Kidney capillary endothelial cell (primary cell): ENCODE measurements at regions not wholly inside any gene's neighbourhood (a gene's known extent, or its start where the extent isn't known, plus 50 kb on each side); places are given as distances from the start of the nearest gene placed in this dataset.

Experiments
- DNase-seq: peaks from one replicate; pipeline ENCODE4 v3.0.0-alpha.2; 2018; ENCODE audit warnings: low spot score

DNA sequence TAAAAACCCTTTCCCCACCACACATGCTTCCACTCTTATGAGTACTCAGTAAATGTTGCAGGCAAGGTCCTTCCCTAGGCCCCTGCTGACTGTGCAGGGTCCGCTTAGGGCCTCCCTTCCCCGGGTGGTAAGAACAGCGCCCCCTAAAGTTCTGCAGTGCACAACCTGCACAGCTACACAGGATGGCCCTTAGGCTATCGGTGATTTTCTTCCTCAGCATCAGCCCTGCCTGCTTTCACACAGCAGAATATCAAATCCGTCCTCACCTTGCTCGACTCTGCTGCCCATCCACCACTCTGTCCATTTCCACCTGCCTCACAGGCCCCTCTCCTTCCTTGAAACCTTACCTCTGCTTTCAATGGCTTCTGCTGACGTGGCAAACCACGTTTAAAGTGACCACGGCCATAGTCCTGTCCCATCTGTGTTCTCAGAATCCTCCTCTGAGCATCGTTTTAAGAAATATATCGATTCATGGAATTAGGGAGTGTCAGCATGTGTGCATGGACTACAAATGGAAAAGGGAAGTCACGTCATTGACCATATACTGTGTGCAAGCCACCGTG lies 51.4 kb upstream of the TMEM132E start:
- DNase-seq: no peak

DNA sequence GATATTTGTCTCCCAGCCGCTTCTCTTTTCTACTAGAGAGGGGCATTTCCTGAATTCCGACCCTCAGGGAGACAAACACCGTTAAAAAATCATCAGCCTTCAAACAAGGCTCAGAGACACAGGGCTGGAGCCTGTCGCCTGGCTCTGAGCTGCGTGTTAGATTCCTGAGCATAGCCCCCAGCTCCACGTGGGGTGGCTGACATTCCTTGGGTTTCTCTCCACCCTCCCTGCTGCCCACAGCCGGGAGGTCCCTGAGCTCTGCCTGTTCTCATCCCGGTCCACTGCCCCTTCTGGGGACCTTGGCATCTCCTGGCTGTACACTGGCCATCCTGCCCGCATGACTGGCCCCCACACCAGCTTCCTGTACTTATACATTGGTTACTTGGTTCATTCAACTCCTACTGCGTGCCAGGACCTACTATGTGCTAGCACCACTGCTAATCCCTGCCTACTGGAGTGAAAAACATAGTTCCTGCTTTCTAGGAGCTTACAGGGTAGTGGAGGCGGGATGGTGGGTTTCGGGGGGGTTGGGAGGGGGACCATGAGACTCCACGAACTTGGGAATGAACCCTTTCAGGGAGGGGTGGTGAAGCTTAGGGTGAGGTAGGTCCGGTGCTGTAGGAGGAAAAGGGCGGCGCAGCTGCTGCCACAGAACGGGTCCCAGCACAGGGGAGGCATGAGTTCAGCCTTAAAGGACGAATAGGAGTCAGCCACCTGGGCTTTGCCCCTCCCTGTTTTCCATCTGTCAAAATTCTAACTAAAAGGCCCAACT lies 52.1 kb upstream of the TMEM132E start:
- DNase-seq: no peak

DNA sequence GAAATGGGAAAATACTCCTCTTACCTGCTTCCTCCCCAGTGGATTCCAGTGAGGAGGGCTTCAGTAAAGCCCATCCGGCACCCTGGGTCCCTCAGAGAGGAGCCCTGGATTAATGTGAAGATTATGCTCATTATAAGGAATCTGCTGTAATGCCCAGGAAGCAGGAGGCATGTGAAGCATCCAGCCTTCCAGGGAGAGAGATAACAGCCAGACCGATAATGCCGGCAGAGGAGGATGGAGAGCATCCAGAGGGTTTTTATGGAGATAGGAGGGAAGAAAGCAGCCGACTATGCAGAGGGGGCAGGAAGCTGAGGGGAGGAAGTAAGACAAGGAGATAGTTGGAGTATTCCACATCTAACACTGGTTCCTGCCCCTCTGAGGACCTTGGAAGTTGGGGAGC lies 53.7 kb upstream of the TMEM132E start:
- DNase-seq: no peak

DNA sequence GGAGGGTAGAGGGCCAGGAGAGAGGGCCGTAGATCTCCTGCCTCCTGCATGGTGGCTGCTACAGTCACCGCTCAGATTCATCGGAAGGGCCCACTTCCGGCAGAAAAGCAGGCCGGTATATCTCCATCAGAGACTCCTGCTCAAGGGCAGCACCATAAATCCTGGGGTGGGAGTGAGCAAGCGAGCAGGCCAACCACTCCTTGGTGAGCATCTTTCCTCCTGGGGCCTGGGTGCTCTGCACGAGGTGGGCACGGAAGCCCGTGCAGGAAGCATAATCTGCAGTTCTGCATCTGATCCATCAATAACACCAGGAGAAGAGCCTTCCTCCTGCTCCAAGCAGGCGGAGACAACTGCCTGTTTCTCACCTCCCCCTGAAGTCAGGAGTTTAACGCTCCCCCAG lies 57.4 kb upstream of the TMEM132E start:
- DNase-seq: no peak

DNA sequence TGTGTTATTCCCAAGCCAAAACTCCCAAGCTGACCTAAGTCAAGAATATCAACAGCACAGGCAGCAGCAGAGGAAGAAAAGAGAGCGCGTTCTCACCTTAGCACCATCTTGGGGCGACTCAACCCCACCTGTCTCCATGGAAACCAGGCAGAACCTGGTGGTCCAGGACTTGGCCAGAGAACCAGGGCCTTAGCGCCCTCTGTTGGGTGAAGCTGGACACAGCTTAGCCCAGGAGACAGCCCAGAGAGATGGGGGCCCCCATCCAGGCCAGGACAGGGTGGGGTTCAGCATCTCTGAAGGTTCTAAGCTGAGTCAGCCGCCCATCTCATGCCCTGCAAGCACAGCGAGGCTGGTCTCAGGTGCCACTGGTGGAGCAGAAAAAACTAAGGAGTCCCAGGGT lies 60.1 kb upstream of the TMEM132E start:
- no peak for DNase-seq

DNA sequence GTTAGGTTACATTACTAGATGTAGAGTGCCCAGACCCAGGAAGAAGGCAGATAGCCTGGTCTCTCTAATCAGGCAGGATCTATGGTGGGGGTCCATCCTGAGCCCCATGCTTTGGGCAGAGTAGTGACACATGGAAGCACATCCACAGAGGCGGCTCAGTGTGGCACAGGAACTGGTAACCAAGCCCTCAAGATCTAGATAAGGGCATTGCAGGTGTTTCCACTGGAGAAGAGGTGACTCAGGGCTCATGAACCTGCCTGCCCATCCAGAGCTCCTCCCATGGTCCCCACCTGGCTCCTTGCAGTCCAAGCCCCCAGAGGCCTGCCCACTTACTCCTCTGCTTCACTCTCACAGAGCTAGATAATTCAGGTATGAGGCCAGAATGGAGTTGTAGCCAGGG lies 62.0 kb upstream of the TMEM132E start:
- no peak for DNase-seq

DNA sequence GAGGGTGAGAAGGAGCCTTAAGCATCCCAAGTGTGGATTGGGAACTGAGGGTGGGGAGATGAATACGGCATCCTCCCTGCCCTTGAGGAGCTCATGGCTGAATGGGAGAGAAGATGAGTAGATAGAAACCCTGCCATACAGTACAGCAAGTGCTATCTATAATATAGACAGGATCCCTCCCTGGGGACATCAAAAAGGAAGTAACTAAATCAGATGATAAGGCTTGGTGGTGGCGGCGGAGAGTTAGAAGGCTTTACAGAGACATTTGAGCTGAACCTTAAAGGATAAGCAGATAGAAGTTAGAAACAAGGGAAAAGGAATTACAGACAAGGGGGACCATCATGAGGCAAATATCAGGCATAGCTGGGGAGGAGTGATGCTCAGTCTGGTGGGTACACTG lies 67.5 kb upstream of the TMEM132E start:
- DNase-seq: no peak

DNA sequence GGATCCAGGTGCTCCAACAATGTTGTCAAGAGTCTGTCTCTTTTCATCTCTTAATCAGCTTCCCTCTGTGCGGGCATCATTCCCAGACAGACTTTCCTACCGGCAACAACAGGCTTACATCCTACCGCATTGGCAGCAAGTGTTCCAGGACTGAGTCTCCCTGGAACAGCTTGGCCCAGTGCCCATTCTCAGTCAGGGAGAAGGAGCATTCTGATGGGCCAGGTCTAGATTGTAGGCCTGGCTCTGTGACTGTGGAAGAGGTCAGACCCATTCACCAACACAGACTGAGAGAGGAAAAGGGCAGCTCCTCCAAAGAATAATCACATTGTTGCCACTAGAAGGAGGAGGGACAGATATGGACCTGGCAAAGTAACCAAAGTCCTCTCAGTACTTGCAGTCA lies 68.1 kb upstream of the TMEM132E start:
- no peak for DNase-seq

DNA sequence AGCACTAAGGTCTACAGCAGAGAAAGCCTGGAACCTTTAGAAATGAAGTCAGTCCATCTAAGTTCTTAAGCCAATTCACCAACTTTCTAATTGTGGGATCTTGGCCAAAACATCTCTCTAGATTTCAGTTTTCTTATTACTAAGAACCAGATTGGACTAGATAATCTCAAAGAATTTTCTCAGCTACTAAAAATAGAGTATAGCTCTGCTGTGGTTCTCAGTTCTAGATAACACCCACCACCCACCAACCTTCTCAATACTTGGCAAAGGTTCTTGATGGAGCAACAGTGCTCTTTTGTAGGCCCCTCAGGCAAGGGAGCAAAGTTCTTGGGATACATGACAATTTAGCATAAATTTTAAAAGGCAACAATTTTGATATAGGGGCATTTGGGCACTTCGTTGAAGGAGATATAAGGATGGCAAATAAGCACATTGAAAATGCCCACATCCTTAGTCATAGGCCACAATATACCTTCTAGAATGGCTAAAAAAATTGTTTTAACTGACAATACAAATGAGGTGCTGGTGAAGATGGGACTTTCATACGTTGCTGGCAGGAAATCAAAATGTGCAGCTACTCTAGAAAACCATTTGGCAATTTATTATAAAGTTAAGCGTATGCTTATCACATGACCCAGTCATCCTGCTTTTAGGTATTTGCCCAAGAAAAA lies 74.4 kb upstream of the TMEM132E start:
- DNase-seq: no peak

DNA sequence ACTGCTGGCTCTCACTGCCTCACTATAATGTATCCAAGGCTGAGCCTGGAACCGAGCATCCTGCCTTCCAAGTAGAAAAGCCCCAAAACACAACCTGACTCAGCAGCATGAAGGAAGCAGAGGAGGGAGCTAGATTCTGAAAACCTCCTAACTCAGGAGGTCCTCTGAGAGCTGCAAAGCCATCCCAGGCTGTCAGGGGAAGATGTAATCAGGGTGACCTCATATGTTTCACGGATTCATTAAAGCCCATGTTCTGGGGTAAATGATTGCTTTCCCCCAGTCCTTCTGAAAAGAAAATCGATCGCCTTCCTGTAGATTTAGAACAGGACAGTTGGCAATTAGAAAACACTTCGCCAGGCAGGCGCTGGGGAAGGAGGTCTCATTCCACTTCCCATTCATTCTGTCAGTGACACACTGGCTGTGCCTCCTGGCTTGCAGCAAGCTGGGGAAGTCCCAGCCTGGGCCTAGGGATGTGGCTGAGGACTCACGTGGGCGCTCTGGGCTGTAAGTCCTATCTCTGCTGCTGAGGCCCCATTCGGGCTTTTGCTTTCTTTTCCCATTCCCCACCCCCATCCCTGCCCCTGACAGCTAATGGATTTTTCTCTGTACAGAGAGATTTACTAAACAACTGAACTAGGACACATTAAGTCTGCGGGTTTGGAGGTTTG lies 75.7 kb upstream of the TMEM132E start:
- no peak for DNase-seq

DNA sequence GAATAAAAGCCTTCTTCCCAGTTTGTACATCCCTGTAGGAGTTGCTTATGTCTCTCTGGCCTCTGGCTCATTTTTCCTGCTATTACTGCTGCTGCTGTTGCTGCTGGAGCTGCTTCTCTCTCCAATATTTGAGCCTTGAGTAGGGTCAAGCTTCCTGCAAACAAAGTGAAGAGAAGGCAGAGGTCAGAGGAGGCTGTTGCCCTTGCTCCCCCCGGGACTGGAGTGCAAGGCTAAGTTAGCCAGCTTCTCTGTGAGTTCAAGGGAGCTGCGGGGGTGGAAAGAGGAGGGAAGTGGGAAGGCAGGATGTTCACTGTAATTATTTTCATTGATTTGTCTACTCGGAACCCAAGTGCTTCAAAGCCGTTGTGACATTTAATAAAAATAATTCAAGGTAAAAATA lies 77.0 kb upstream of the TMEM132E start:
- DNase-seq: no peak

DNA sequence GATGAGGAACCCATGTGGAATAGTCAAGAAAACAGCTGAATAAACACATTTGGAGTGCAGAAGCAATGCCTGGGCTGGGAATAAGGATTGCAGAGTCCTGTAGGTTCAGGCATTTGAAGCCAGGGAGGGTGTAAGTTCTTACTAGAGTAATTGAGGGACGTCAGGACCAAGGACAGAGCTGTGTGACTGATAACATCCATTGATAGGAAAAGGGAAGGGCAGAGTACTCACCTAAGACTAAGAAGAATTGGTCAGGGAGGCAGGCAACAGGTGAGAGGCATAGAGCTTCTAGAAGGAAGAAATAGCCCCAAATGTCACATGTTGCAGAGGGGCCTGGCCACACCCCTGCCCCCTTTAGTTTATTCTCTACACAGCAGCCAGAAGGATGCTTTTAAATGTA lies 79.8 kb upstream of the TMEM132E start:
- DNase-seq: peak; percentile 1

DNA sequence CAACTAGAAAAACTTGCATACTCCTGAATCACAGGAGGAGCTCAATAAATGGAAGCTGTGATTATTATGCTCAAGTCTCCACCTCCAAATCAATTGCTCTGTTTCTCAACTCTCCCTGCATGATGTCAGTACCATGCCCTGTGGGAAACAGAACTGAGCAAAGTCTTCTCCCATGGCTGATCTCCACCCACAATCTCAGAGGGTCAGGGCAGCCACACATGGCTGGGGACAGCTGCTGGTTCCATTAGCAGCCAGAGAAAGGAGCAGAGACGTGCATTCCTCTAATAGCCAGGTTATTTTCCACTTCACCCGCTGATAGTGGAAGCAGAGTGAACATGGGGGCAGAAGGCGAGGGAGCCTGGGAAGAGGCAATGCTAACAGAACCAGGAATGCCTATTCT lies 85.5 kb upstream of the TMEM132E start:
- DNase-seq: no peak

DNA sequence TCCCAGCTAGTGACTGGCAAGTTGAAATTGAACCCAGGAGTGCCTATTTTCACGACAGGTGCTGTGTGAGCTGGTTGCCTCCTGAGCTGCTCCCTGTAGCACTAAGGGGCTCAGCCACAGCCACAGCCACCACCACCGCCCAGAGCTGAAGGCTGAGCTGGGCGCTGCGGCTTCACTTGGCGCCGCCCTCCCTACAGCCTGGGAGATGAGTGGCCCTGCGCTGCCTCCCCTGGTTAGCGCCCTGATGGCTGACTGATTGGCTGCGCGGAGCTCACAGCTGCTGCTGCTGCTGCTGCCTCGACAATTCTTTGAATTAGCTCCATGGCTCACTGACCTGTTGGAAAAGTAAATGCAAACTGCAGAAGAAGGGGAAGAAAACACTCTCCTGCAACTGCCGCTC lies 91.8 kb upstream of the TMEM132E start:
- DNase-seq: no peak

DNA sequence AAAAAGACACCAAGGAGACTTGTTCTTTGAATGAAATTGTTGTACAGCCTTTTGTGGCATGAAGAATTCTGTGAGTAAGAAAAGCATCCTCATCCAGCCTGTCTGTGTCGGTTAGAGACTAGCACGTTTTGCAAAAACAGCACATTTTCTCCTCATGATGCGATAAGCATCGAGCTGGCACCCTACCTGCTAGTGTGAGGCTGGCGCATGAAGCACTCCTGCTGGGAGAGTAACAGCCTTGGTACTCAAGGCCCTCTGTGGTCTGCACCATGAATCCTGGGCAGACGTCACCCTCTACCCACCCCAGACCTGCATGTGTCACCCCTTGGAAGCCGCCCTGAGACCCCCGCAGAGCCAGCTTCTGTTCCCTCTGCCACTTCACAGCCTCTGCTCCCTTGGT lies 92.6 kb upstream of the TMEM132E start:
- DNase-seq: no peak

DNA sequence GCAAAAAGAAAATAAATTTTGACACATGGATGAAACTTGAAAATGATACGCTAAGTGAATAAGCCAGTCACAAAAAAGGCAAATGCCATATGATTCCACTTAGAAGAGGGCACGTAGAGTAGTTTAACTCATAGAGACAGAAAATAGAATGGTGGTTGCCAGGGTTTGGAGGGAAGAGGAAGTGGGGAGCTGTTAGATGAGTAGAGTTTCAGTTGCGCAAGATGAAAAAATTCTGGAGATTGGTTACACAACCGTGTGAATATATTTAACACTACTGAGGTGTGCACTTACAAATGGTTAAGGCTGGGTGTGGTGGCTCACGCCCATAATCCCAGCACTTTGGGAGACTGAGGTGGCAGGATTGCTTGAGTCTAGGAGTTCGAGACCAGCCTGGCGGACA lies 93.4 kb upstream of the TMEM132E start:
- DNase-seq: no peak

DNA sequence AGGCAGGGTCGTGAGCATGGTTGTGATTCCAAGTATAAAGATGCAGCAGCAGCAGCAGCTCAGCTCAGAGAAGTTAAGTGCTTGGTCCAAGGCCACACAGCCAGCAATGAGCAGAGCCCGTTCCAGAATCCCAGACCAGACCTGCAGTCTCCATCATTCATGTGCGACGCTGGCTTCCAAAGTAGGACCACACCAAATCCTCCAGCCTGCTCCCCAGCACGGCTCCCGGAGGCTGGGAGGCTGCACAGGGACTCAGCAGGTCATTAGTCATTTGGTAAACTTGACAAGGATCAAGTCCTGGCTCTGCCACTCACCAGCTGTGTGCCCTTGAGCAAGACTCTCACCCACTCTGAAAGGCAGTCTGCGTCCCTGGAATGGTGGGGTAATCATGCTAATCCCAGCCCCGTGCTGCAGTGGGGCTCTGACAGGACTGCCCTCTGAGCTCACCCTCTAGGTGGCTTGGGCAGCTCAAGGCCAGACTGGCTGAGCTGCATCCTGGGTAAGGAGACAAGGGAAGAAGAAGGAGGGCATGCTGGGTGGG lies 95.1 kb upstream of the TMEM132E start:
- DNase-seq: no peak

DNA sequence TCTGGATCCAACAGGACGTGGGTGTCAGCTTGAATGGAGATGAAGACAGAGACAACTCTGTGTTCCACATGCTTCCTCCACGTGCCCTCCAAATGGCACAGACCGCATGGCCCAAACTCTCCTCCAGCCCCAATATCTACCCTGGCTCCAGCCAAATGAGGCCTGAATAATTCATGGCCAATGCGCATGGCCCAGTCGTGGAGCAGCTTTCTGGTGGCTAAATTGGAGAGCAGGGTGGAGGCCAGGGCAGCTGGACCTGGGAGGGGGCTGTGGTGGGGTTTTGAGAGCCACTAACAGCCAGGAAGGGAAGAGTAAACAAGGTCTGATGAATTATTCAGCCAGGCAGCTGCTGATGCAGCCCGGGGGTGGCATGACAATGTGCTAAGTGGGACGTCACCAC lies 96.7 kb upstream of the TMEM132E start:
- no peak for DNase-seq

DNA sequence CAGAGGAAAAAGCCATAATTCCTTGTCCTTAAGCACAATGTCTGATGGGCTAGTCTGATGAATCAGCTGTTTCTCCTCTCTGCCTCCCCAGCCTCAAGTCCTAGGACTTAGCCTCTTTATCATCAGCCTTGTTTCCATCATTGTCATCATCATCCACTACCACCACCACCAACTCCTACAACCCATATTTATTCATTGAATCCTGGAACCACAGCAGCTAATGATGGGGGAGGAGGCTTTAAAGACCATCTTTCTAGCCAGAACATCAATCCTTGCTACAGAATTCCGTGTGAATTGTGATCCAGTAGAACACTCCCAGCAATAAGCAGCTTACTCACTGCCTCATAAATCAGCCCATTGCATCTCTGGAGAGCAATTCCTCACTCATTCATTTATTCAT lies 97.6 kb upstream of the TMEM132E start:
- no peak for DNase-seq

DNA sequence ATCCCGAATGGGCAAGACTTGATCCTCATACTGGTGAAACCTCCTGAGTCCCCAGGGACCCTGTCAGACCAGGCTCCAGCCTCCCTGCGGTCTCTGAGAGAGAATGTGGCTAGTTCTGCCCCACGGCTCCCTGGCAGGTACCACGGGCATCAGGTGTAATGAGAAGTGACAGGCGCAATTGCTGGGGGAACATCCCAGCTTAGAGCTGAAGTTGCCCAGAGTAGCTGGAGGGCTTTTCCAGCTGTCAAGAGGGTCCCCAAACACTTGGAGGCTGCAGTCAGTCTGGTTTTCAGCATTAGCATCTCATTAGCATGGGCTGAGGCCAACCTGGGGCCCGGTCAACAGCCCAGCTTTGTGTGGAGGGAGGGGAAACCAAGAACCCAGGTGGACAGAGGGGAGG lies 100.0 kb upstream of the TMEM132E start:
- no peak for DNase-seq

DNA sequence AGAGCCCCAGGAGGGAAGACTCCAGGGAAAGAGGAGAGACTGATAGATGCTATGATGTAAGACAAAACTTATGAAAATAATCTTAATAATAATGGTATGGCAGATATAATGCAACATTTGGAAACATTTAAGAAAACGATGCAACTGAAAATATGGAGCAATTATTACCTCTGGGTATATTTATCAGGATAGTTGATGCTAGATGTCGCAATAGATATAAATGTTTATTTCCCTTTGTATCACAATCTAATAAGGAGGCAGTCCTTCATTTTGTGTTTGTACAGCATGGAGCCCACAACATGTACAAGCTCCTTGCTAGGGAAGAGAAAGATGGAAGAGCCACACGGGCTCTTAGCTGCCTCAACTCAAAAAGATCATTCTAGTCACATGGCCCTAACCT lies 101.1 kb upstream of the TMEM132E start:
- DNase-seq: no peak

DNA sequence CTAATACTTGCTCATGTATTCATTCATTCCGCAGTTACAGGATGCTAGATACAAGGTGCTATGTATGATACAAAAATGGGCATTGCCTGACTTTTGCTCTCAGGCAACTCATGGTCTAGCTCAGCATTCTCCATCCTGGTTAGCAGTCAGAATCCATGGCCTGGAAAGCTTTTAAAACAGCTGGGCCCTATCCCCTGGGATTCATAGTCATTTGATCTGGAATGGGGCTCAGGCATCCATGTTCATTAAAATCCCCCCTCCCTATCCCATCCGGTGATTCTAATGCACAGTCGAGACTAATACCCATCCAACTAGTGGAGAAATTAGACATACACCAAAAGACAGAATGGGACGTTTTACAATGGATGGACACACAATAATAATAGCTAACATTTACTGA lies 104.1 kb upstream of the TMEM132E start:
- no peak for DNase-seq

DNA sequence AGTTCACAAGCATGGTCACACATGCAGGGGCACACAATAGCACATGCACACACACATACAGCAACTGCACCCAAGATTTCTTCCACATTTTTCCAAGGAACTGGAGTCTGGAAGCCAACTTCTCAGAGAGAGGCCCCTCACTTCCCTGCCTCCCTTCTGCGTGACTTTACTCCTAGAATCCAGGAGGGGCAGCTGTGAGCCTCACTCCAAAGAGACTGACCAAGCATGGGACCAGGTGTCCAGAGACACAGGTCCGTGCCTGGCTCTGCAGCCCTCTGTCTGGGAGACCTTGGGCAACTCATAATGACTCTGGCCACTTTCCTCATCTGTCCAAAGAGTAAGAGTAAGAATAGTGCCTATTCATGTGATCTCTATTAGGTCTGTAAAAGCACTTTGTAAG lies 104.7 kb upstream of the TMEM132E start:
- DNase-seq: no peak
